K562 (cell line): ENCODE measurements at regions not wholly inside any gene's neighbourhood (a gene's known extent, or its start where the extent isn't known, plus 50 kb on each side); places are given as distances from the start of the nearest gene placed in this dataset.
A peak's percentile ranks its signal among the peaks of the same experiment; 100 is the strongest.

Experiments used
- ARID1B ChIP-seq: fragments of 450-650 bp; IDR thresholded peaks from 2 replicates; pipeline ENCODE4 v1.6.1; 2016; ENCODE audit warnings: antibody characterized with exemption, mild to moderate bottlenecking, inconsistent platforms
- CAMTA2 ChIP-seq: fragments of 250-450 bp; sonication (Bioruptor Pico); conservative IDR thresholded peaks from 2 replicates; pipeline ENCODE4 v1.5.1; 2022
- DIDO1 ChIP-seq: fragments of 450-650 bp; IDR thresholded peaks from 2 replicates; pipeline ENCODE4 v1.6.1; 2016; ENCODE audit warnings: low read depth, missing biosample characterization, missing genetic modification characterization
- EP300 ChIP-seq: IDR thresholded peaks from 2 replicates; pipeline ENCODE4 v1.6.1; 2012; ENCODE audit warnings: low read length, improper control_type of control experiment
- ESRRA ChIP-seq: fragments of 450-650 bp; IDR thresholded peaks from 2 replicates; pipeline ENCODE4 v1.6.1; 2014; ENCODE audit warnings: low read depth, mild to moderate bottlenecking, moderate library complexity, borderline replicate concordance
- HOXB6 ChIP-seq: fragments of 250-450 bp; sonication (Bioruptor Pico); IDR thresholded peaks from 2 replicates; pipeline ENCODE4 v1.5.1; 2022; ENCODE audit warnings: mild to moderate bottlenecking, borderline replicate concordance
- LCOR ChIP-seq: sonication (generic); formaldehyde crosslinking; IDR thresholded peaks from 2 replicates; pipeline ENCODE4 v1.8.0; 2022; ENCODE audit warnings: mild to moderate bottlenecking, missing genetic modification reagents
- NR2C1 ChIP-seq, 2 experiments: fragments of 450-650 bp; IDR thresholded peaks; 2 replicates each; pipeline ENCODE4 v1.6.1; 2017; ENCODE audit warnings: mild to moderate bottlenecking in 2 of 2, antibody characterized with exemption in 1 of 2, inconsistent platforms in 1 of 2, missing compliant biosample characterization in 1 of 2, missing genetic modification characterization in 1 of 2
- NR2F6 ChIP-seq: fragments of 450-650 bp; formaldehyde crosslinking; IDR thresholded peaks from 2 replicates; pipeline ENCODE4 v1.4.0; 2020; ENCODE audit warnings: mild to moderate bottlenecking
- PHF20 ChIP-seq: fragments of 450-650 bp; IDR thresholded peaks from 2 replicates; pipeline ENCODE4 v1.6.1; 2018; ENCODE audit not compliant: partially characterized antibody
- PHF21A ChIP-seq: fragments of 450-650 bp; IDR thresholded peaks from 2 replicates; pipeline ENCODE4 v1.6.1; 2017; ENCODE audit warnings: low read depth, borderline replicate concordance
- PHF8 ChIP-seq: fragments of 200-600 bp; sonication (generic); IDR thresholded peaks from 2 replicates; pipeline ENCODE4 v1.6.1; 2012; ENCODE audit warnings: mixed run types, mild to moderate bottlenecking, inconsistent platforms, low read length, moderate library complexity, borderline replicate concordance
- SMAD4 ChIP-seq: fragments of 250-450 bp; sonication (Bioruptor Pico); conservative IDR thresholded peaks from 2 replicates; pipeline ENCODE4 v1.8.0; 2021; ENCODE audit warnings: inconsistent platforms, mild to moderate bottlenecking, moderate library complexity
- SMARCA4 ChIP-seq: fragments of 450-650 bp; IDR thresholded peaks from 2 replicates; pipeline ENCODE4 v1.6.1; 2016
- SUPT5H ChIP-seq: fragments of 450-650 bp; IDR thresholded peaks from 2 replicates; pipeline ENCODE4 v1.6.1; 2016
- TCF3 ChIP-seq: sonication (generic); formaldehyde crosslinking; IDR thresholded peaks from 2 replicates; pipeline ENCODE4 v1.4.0; 2020; ENCODE audit warnings: mild to moderate bottlenecking, missing genetic modification reagents
- TEAD4 ChIP-seq, 2 experiments: sonication (generic) in 1 of 2; formaldehyde crosslinking in 1 of 2; IDR thresholded peaks; 2 replicates each; pipeline versions ENCODE4 v1.6.1 to v1.8.0; 2012 to 2022; ENCODE audit warnings: borderline replicate concordance in 1 of 2, inconsistent platforms in 1 of 2, low read length in 1 of 2, mild to moderate bottlenecking in 1 of 2, missing genetic modification reagents in 1 of 2
- ZC3H8 ChIP-seq: fragments of 450-650 bp; IDR thresholded peaks from 2 replicates; pipeline ENCODE4 v1.6.1; 2017
- ZFX ChIP-seq: sonication (generic); formaldehyde crosslinking; IDR thresholded peaks from 2 replicates; pipeline ENCODE4 v1.8.0; 2022; ENCODE audit warnings: mild to moderate bottlenecking, missing genetic modification reagents, moderate library complexity
- ZNF583 ChIP-seq: fragments of 250-450 bp; sonication (Bioruptor Pico); IDR thresholded peaks from 2 replicates; pipeline ENCODE4 v1.4.0; 2020
- TF ChIP-seq, protein P1 (sequence below), 2 experiments: fragments of 450-650 bp in 1 of 2; sonication (generic) in 1 of 2; formaldehyde crosslinking in 1 of 2; IDR thresholded peaks in 1 of 2; conservative IDR thresholded peaks in 1 of 2; 2 replicates each; pipeline versions ENCODE4 v1.6.1 to v1.8.1; 2016 to 2023; ENCODE audit warnings: mild to moderate bottlenecking in 2 of 2, moderate library complexity in 2 of 2, inconsistent platforms in 1 of 2, missing genetic modification reagents in 1 of 2
- TF ChIP-seq, protein P2 (sequence below): fragments of 250-450 bp; sonication (Bioruptor Pico); IDR thresholded peaks from 2 replicates; pipeline ENCODE4 v1.5.0; 2021; ENCODE audit warnings: mild to moderate bottlenecking, moderate library complexity

DNA sequence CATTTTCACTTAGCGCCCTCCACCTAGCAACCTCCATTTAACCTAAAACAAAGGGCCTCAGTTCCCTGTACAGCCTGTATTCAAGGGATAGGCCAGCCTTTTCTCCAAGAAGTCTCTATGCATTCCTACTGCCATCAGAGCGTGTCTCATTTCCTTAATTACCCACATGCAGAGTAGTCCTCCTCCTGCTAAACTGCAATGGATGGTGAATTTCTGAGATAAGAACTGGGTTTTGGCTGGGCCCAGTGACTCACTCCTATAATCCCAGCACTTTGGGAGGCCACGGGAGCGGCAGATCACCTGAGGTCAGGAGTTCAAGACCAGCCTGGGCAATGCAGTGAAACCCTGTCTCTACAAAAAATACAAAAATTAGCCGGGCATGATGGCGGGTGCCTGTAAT, 71.1 kb upstream of the GPR158 start (continued):
- TF ChIP-seq SMAD4 (peak; percentile 26; the same call in 1 of the 2 replicates), ZNF583 (CRISPR knock-in tag) (no peak), ARID1B (peak; percentile 59), NR2C1 (IDR thresholded peaks at IDR 0.05) (no peak), NR2C1 (tag; IDR thresholded peaks at IDR 0.05) (peak; percentile 40; the same call in 1 of the 2 replicates), EP300 (peak; percentile 28; the same call in 1 of the 2 replicates), SMARCA4 (peak; percentile 54), PHF20 (no peak), DIDO1 (tag) (no peak), TCF3 (CRISPR knock-in tag) (0 out of 2 replicates have a peak, but pooled peaks have one; percentile 38), PHF21A (no peak), ZC3H8 (no peak), SUPT5H (no peak), PHF8 (no peak), ZFX (CRISPR knock-in tag) (no peak), TEAD4 (IDR thresholded peaks at IDR 0.05; ENCODE audit: low read length) (0 out of 2 replicates have a peak, but pooled peaks have one; percentile 21), TEAD4 (CRISPR knock-in tag; IDR thresholded peaks at IDR 0.05; ENCODE audit: borderline replicate concordance) (no peak), LCOR (CRISPR knock-in tag) (peak; percentile 52; the same call in 1 of the 2 replicates), HOXB6 (CRISPR knock-in tag) (no peak), CAMTA2 (CRISPR knock-in tag) (no peak), ESRRA (no peak), NR2F6 (CRISPR knock-in tag) (no peak)
- TF ChIP-seq, protein P1, sequence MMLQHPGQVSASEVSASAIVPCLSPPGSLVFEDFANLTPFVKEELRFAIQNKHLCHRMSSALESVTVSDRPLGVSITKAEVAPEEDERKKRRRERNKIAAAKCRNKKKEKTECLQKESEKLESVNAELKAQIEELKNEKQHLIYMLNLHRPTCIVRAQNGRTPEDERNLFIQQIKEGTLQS (IDR thresholded peaks at IDR 0.05) = peak; percentile 64
- TF ChIP-seq, protein P1 (CRISPR knock-in tag; conservative IDR thresholded peaks at IDR 0.05) = no peak
- TF ChIP-seq, protein P2, sequence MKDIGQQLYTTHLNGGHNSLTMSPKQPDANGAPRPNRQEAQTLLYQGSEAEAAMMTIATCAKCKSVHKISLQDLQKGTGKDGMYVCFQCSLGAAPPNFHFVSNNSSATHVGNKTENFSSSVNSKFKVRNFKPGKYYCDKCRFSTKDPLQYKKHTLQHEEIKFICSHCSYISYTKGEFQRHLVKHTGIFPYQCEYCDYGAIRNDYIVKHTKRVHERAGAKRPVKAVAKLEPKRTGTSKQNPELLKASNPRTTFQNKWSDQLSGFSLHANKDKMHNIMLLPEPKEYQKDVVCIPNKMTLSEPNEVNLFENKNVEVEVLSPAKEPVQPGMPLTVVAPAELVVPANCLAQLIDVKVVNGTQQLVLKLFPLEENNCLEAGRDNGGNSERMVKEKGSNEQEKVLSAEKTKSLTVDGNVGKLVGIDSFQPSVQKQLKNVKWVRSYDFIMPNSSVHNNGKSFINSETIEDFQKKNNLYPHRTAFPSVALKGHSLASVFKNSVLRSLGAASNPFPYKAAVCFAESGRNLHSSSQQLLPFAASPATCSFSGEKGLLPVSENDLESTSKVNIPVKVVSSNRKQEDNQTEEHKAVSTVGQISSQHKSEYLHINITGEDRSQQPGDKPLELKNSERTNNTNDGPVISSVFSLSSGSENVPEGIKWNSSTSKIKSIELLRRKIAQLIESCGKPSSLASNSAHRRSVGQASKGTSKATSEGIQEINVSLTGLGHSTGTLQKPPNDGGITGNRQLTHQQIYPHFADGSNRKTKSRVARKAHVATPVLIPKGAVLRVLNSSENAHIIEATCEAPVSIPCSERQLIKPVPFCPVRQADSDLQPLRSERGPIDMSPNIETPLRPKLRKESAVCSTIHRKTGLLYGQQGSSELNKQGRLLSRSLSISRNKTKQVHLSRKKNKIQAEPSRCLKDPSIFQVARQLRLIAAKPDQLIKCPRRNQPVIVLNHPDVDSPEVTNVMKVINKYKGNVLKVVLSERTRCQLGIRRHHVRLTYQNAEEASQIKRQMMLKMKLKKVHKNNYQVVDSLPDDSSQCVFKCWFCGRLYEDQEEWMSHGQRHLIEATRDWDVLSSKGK (CRISPR knock-in tag) = no peak
